ENCODE measurements at regions not wholly inside any gene's neighbourhood (a gene's known extent, or its start where the extent isn't known, plus 50 kb on each side); places are given as distances from the start of the nearest gene placed in this dataset.

DNA sequence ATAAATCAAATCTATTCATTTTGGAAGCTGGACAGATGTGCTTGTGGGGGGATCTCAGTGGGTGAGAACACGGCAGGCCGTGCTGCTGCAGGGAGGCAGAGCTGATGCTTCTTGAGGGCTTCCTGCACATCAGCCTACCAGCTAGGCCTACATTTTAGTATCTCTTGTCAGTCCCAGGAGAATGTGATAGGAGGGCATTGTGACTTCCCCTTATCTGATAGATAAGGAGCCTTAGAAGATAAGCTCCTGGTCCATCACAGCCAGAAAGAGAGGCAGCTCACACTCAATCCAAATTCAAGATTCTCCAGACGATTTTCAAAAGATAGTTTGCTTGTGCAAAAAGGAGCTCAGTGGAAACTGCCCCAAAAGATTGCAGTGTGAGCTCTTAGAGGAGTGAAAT is 89.0 kb downstream of the SHANK2 start:
- TF ChIP-seq, protein P1, sequence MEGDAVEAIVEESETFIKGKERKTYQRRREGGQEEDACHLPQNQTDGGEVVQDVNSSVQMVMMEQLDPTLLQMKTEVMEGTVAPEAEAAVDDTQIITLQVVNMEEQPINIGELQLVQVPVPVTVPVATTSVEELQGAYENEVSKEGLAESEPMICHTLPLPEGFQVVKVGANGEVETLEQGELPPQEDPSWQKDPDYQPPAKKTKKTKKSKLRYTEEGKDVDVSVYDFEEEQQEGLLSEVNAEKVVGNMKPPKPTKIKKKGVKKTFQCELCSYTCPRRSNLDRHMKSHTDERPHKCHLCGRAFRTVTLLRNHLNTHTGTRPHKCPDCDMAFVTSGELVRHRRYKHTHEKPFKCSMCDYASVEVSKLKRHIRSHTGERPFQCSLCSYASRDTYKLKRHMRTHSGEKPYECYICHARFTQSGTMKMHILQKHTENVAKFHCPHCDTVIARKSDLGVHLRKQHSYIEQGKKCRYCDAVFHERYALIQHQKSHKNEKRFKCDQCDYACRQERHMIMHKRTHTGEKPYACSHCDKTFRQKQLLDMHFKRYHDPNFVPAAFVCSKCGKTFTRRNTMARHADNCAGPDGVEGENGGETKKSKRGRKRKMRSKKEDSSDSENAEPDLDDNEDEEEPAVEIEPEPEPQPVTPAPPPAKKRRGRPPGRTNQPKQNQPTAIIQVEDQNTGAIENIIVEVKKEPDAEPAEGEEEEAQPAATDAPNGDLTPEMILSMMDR (IDR thresholded peaks at IDR 0.05) = no peak
- no peak for TF ChIP-seq EZH2 (IDR thresholded peaks at IDR 0.05)
